HG02623 (cell line): ENCODE measurements at regions not wholly inside any gene's neighbourhood (a gene's known extent, or its start where the extent isn't known, plus 50 kb on each side); places are given as distances from the start of the nearest gene placed in this dataset.

Source experiments
- ATAC-seq: cut with Tn5 transposase; IDR thresholded peaks from one replicate; pipeline ENCODE4 v1.9.1; 2021; ENCODE audit warnings: moderate library complexity; ENCODE audit not compliant: unreplicated experiment

GRCh38 chr2:57893786-57894185 is 152.8 kb upstream of the VRK2 start:
- no peak for ATAC-seq

DNA sequence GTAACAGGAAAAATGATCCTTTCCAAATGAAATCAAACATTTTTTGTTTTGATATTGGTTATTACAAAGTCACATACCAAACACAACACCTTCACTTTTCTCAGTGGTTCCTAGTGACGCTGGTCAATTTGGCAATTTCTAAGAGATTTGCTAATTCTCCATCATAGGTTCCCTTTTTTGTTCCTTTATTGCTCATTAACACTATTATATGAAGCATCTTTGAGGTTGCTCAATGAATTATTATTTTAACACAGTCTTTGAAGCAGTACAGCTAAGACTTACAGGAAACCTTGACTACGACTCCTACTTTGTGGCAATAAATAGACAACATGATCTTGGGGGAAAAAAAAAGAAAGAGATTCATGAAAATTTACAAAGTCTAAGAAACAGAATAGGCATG is 152.2 kb upstream of the VRK2 start:
- ATAC-seq: no peak

- ATAC-seq: no peak
These were observed 148.7 kb upstream of the VRK2 start for GRCh38 chr2:57897920-57898319.

DNA sequence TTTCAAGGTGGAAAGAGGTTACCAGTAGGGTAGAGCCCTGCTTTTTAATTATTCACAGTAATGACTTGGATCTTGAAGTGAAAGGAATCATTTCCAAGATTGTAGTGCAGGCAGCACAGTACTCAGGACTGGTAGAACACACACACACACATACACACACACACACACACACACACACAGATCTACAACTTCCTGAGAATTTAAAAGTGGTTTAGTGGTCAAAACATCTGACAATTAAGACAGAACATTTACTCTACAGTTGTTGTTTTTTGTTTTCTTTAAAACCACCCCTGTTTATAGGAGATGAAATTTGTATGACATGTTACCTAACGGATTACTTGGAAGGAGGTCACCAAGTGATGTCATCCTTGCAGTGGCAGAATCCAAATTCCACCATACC is 146.7 kb upstream of the VRK2 start:
- ATAC-seq: no peak

- no peak for ATAC-seq
These were observed 144.0 kb upstream of the VRK2 start for GRCh38 chr2:57902578-57902977.

GRCh38 chr2:57906152-57906732 is 140.4 kb upstream of the VRK2 start:
- ATAC-seq: peak; percentile 50

- ATAC-seq: no peak
These were observed 139.2 kb upstream of the VRK2 start for GRCh38 chr2:57907411-57907810.

DNA sequence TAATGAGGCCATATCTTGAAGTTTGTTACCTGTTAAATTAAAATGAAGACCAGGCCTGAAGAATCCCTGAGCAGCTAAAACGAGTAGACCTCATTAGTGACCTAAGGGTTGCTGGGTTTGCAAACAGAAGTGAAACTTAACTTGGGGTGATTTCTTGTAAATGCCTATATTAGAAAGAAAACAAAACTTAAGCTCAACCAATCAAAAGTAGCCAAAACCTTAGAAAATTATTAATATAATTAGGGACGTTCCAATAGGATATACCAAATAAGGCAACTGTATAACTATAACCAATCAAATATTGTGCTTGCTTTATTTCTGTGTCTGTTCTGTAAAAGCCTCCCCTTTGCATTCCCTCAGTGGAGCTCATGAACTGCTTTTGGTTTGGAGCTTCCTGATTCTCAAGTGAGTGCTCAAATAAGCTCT is 137.9 kb upstream of the VRK2 start:
- peak; percentile 80 for ATAC-seq

DNA sequence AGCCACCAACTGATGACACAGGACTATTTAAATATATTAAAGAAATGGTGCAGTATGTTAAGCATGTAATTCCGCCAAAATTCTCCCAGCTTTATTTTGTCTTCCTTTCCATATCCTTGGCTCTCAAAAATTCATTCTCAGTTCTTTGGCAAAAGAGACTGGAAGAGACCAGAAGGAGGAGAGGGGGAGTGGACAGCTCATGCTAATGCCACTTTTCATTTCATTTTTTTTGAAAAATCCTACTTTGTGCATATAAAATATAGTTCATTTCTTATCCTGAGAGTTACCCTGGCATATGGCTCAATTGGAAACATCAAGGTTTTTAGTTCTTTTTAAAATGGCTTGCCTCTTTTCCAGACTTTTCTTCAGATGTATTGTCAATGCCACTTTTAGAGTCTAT is 128.5 kb upstream of the VRK2 start:
- ATAC-seq: no peak

DNA sequence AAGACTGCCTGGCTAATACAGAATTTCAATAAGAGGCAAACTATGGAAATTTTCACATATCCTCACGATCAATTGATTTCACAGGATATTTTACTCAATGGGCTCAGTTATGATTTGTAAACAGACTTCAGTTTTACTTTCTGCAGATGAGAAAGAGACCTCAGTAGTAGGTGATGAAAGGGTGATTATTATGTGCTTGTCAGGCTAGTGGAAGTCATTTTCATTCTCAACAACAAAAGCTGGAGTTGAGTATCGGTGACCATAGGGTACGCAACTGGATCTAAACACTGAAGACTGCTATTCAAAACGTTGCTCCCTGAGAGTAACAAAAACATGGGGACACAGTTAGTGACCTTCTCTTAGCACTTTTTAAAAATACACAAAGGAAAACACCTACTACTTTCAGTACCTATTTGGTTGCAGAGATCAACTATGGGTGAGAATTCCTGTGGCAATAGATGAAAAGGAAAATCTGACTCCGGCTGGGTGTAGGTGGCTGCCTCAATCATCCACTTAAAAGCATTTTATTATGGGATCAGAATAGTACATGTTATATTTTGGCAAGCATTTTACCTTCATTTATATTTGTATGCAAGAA is 126.2 kb upstream of the VRK2 start:
- ATAC-seq: no peak

DNA sequence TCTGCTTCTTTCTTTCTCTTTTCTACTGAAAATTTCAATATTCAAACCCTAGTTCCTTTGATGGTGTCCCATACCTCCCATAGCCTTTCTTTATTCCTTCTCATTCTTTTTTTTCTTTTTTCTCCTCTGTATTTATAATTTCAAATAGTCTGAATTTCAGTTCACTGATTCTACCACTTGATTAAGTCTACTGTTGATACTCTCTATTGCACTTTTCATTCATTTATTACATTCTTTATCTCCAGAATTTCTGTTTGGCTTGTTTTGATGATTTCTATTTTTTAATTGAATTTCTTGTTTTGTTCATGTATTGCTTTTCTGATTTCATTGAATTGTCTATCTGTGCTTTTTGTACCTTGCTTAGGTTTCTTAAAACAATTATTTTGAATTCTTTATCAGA is 111.9 kb upstream of the VRK2 start:
- no peak for ATAC-seq

DNA sequence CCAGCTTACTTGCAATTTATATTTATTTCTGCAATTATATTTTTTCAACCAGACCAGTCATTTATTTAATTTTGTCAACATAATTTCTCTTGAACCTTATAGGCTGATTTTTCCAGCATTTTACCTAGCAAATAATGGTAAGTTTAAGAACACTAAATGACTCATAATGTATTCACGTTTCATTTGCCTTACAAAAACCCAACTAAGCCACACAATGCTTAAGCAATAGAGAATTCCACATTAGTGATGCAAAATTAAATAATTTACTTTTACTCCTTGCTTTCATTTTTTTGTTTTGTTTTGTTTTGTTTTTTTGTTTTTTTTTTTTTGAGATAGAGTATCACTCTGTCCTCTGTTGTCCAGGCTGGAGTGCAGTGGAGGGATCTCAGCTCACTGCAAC is 110.4 kb upstream of the VRK2 start:
- ATAC-seq: no peak

DNA sequence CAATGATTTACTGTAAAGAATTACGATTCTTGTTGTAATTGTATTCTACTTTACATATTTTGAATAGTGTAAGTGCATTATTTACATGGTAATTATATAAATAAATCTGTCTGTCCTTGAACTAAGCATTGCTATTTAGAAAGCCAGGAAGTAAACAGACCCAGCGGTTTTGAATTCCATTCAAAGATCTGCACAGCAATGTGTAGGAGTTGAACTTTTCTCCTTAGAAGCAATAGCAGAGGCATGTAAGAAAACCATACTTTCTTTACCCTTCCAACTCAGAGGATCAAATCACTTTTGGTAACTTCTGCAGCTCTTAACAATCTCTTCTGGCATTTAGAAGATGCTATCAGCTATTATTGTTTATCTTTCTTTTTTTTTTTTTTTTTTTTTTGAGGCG is 109.2 kb upstream of the VRK2 start:
- no peak for ATAC-seq

- ATAC-seq: no peak
These were observed 104.8 kb upstream of the VRK2 start for GRCh38 chr2:57941816-57942215.

- no peak for ATAC-seq
These were observed 103.3 kb upstream of the VRK2 start for GRCh38 chr2:57943315-57943714.

DNA sequence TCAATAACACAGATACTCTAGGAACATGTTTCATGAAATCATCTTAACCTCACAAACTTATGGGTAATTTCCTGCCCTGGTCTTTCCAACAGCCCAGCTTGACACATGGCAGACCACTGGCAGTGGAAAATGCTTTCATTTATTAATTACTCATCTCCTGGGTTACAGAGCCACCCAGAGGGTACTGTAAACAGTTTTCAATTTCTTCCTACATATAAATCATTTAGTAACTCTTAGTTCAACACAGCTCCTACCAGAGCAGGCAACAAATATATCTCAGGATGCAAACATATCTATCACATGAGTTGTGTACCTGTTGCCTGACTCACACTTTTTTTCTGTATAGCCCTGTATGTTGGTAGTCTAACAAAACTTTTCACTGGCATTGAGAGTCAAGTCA is 99.2 kb upstream of the VRK2 start:
- no peak for ATAC-seq

DNA sequence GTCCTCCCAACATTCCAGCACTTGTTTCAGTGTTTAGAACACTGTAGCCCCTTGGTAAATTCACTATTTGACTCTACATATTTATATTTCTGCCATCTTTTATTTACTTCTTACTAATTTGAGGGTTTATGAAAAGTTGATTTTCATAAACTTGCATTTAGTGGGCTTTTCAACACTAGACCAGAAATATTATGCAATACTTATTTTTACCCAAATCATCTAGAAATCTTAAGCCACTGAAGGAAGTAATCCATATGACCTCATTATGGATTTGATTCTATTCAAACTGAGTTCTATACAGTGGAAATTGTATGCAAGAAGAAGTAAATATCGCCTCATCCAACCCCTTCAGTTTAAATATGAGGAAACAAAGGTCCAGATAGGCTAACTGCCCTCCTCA is 92.6 kb upstream of the VRK2 start:
- ATAC-seq: no peak

GRCh38 chr2:57957238-57957637 is 89.4 kb upstream of the VRK2 start:
- ATAC-seq: no peak

GRCh38 chr2:57959390-57959789 is 87.2 kb upstream of the VRK2 start:
- ATAC-seq: no peak

GRCh38 chr2:57962861-57963260 is 83.7 kb upstream of the VRK2 start:
- ATAC-seq: no peak

GRCh38 chr2:57965219-57965618 is 81.4 kb upstream of the VRK2 start:
- no peak for ATAC-seq

GRCh38 chr2:57965961-57966360 is 80.6 kb upstream of the VRK2 start:
- no peak for ATAC-seq

DNA sequence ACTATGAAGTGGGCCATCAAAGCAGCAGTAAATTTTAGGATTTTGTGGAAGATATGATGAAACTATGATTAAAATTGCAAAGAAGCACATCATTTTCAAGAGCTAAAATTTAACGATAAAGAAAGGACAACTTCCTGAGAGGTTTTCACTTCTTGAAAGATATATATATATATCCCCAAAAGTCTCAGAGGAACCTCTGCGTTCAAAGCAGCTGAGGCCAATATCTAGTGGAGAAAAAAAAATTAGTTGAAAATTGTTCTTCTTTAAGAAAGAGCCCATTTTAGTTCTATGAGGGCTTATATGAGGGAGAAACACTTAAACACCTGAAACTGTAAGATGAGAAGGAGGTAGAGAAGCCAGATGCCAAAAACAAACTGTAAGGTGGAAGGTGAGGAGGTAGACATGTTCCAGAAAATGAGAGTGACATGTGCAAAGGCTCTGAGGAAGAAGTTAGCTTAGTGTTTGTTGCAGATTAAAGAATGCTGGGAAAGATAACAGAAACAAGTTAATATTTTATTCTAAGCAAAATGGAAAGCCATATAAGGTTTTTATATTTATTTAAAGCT is 72.9 kb upstream of the VRK2 start:
- ATAC-seq: peak; percentile 47
